PFSK-1 (cell line): ENCODE measurements at regions not wholly inside any gene's neighbourhood (a gene's known extent, or its start where the extent isn't known, plus 50 kb on each side); places are given as distances from the start of the nearest gene placed in this dataset.

Experiments used
- FOXP2 ChIP-seq: optimal IDR thresholded peaks from 2 replicates; pipeline ENCODE3; 2011; ENCODE audit warnings: borderline replicate concordance, control low read depth, inconsistent platforms; ENCODE audit not compliant: insufficient read depth; ENCODE audit errors: extremely low read length, extremely low read depth
- POLR2AphosphoS5 ChIP-seq: IDR thresholded peaks from 2 replicates; pipeline ENCODE4 v1.6.1; 2012; ENCODE audit warnings: low read depth, mild to moderate bottlenecking, control low read depth, low read length, moderate library complexity
- SIN3A ChIP-seq: IDR thresholded peaks from 2 replicates; pipeline ENCODE4 v1.6.1; 2012; ENCODE audit warnings: mild to moderate bottlenecking, low read length, moderate library complexity, borderline replicate concordance; ENCODE audit not compliant: insufficient read depth
- TAF1 ChIP-seq: IDR thresholded peaks from 2 replicates; pipeline ENCODE4 v1.6.1; 2012; ENCODE audit warnings: low read length, control low read depth, borderline replicate concordance; ENCODE audit not compliant: insufficient read depth
- TF ChIP-seq, protein P1 (sequence below), 2 experiments: IDR thresholded peaks; 2 replicates each; pipeline versions ENCODE4 v1.6.1 to v1.8.0; 2011 to 2012; ENCODE audit warnings: low read depth in 2 of 2, low read length in 2 of 2, control low read depth in 1 of 2, inconsistent platforms in 1 of 2, mild to moderate bottlenecking in 1 of 2, moderate library complexity in 1 of 2; ENCODE audit not compliant: insufficient read depth in 1 of 2

DNA sequence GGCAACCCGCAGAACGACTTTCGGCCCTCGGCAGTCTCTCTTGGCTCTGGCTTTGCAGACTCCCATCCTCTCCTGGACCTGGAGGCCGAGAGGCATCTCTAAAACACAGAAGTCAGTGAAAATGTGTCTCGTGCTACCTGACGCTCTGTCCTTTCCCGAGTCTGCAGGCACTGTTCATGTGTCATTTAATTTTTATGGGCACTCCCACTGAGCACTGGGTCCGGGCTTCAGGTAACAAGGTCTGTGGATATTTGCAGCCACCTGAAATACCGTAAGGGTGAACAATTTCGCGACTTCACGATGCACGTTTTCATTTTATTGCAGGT is 96.8 kb downstream of the GLRX3 start:
- TF ChIP-seq, protein P1, sequence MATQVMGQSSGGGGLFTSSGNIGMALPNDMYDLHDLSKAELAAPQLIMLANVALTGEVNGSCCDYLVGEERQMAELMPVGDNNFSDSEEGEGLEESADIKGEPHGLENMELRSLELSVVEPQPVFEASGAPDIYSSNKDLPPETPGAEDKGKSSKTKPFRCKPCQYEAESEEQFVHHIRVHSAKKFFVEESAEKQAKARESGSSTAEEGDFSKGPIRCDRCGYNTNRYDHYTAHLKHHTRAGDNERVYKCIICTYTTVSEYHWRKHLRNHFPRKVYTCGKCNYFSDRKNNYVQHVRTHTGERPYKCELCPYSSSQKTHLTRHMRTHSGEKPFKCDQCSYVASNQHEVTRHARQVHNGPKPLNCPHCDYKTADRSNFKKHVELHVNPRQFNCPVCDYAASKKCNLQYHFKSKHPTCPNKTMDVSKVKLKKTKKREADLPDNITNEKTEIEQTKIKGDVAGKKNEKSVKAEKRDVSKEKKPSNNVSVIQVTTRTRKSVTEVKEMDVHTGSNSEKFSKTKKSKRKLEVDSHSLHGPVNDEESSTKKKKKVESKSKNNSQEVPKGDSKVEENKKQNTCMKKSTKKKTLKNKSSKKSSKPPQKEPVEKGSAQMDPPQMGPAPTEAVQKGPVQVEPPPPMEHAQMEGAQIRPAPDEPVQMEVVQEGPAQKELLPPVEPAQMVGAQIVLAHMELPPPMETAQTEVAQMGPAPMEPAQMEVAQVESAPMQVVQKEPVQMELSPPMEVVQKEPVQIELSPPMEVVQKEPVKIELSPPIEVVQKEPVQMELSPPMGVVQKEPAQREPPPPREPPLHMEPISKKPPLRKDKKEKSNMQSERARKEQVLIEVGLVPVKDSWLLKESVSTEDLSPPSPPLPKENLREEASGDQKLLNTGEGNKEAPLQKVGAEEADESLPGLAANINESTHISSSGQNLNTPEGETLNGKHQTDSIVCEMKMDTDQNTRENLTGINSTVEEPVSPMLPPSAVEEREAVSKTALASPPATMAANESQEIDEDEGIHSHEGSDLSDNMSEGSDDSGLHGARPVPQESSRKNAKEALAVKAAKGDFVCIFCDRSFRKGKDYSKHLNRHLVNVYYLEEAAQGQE (IDR thresholded peaks at IDR 0.05; ENCODE audit: insufficient read depth in 1 of 2, low read depth in 2 of 2, low read length in 2 of 2) = no peak
- no peak for TF ChIP-seq FOXP2
- TF ChIP-seq SIN3A = no peak
- no peak for TF ChIP-seq TAF1
- TF ChIP-seq POLR2AphosphoS5 = no peak

GRCh38 chr10:130233426-130233825 is 97.2 kb downstream of the GLRX3 start:
- no peak for TF ChIP-seq TAF1
- no peak for TF ChIP-seq FOXP2

DNA sequence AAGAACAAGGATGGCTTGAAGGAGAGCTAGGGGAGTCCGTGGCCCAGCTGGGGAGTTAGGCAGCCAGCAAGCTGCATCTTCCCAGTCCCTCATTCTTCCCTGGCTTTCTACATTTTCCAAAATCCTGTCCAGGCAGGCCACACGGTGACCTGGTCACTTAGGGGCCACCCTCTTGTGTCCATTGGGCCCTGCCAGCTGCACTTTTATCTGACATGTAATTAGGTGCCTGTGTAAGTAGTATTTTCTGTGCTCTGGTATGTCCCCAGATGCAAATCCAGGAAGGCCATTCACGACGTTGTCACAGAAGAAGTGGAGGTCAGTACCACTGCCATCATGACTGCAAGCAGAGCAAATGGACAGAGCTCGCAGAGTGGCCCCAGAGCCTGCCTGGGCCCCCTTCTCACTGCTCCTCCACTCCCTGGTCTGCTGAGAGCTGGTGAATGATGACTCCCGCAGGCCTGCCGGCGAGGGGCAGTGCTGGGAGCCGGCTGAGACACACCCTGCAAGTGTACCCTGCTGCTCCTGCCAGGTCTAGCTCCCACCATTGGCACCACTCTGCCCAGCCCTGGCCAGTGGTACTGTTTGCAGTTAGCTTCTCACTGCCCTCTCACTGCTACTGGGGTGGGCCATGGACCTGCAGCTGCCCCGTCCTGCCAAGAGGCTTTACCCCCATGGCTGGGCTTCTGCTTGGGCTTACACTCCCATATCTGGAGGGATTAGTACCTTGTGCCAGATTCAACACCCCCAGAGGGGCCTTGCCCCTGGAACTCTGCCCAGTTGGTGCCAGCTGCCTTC is 98.2 kb downstream of the GLRX3 start:
- TF ChIP-seq FOXP2 (no peak), TAF1 (no peak), POLR2AphosphoS5 (no peak), SIN3A (no peak)
- TF ChIP-seq, protein P1 (IDR thresholded peaks at IDR 0.05; ENCODE audit: insufficient read depth in 1 of 2, low read depth in 2 of 2, low read length in 2 of 2) = no peak

GRCh38 chr10:130236711-130237110 is 100.5 kb downstream of the GLRX3 start:
- no peak for TF ChIP-seq TAF1
- no peak for TF ChIP-seq POLR2AphosphoS5
- TF ChIP-seq FOXP2 = no peak
- TF ChIP-seq SIN3A = no peak
- TF ChIP-seq, protein P1 (IDR thresholded peaks at IDR 0.05; ENCODE audit: insufficient read depth in 1 of 2, low read depth in 2 of 2, low read length in 2 of 2) = no peak

DNA sequence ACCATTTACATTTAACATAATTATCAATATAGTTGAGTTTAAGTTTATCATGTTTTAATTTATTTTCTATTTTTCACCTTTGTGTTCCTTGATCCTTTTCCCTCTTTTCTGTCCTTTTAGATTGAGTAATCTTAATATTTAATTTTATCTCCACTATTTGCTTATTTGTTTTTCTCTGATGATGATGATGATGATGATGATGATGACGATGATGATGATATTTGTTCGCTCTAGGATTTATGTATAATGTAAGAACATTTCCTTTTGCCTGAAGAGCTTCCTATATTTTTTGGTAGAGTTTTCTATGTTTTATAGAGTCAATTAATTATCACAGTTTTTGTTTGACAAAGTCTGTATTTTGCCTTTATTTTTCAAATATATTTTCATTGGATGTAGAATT is 104.2 kb downstream of the GLRX3 start:
- TF ChIP-seq, protein P1 (IDR thresholded peaks at IDR 0.05; ENCODE audit: insufficient read depth in 1 of 2, low read depth in 2 of 2, low read length in 2 of 2) = no peak
- no peak for TF ChIP-seq TAF1
- TF ChIP-seq FOXP2 = no peak
- no peak for TF ChIP-seq SIN3A
- no peak for TF ChIP-seq POLR2AphosphoS5
